Lower leg skin (tissue), 4 donors: ENCODE measurements at regions not wholly inside any gene's neighbourhood (a gene's known extent, or its start where the extent isn't known, plus 50 kb on each side); places are given as distances from the start of the nearest gene placed in this dataset.
A peak's percentile ranks its signal among the peaks of the same experiment; 100 is the strongest.

Source experiments
- DNase-seq, 2 donors: peaks; one replicate each; pipeline ENCODE4 v3.0.0-alpha.2; 2019; ENCODE audit warnings: low spot score in 2 of 2
- H3K4me3 ChIP-seq: fragments of 200-600 bp; sonication (generic); 2 replicates; pipeline ENCODE4 v1.5.1; 2017; ENCODE audit warnings: mild to moderate bottlenecking, low read depth; ENCODE audit not compliant: poor library complexity, severe bottlenecking
- POLR2A ChIP-seq, 2 donors: fragments of 450-650 bp; IDR thresholded peaks; one replicate each; pipeline ENCODE4 v1.6.1; 2016 to 2017; ENCODE audit warnings: antibody characterized with exemption in 2 of 2, mild to moderate bottlenecking in 1 of 2, moderate library complexity in 1 of 2
- WGBS, 2 donors: methylation state at CpG; one replicate each; pipeline ENCODE4 v1.1.5; 2018; 5-methylcytosine and 5-hydroxymethylcytosine counted together
- intact Hi-C: fragments of 100-400 bp; cut with DNase I; formaldehyde crosslinking; loops from one replicate; pipeline ENCODE4 v1.15.0; 2023; ENCODE audit warnings: low total_unique reads
- TF ChIP-seq, protein P1 (sequence below), 3 donors: fragments of 450-650 bp; IDR thresholded peaks; one replicate each; pipeline ENCODE4 v1.5.1; 2016; ENCODE audit warnings: antibody characterized with exemption in 3 of 3, mild to moderate bottlenecking in 3 of 3, moderate library complexity in 2 of 3

DNA sequence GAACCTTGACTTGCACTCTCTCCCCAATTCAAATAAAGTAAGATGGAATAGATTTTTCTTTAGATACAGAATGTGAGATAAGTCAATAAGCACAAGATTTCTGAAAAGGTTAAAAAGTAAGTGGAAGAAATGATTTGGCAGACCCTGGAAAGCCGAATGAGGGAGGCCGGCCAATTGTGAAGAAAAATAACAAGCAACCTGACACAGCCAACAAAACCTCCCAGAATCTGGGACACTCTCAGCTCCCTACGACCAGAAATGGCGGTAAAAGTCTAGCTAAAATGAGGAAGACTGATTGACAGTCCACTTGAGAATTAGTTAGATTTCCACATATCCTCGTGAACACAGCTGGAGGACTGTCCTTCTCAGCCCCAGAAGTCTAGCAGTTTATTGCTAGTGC is 85.4 kb downstream of the KLF12 start:
- intact Hi-C loops, result no loop called here
- no peak for DNase-seq
- H3K4me3 ChIP-seq, result no peak overlapping the region
- no peak for TF ChIP-seq POLR2A (IDR thresholded peaks at IDR 0.05)
- TF ChIP-seq, protein P1, sequence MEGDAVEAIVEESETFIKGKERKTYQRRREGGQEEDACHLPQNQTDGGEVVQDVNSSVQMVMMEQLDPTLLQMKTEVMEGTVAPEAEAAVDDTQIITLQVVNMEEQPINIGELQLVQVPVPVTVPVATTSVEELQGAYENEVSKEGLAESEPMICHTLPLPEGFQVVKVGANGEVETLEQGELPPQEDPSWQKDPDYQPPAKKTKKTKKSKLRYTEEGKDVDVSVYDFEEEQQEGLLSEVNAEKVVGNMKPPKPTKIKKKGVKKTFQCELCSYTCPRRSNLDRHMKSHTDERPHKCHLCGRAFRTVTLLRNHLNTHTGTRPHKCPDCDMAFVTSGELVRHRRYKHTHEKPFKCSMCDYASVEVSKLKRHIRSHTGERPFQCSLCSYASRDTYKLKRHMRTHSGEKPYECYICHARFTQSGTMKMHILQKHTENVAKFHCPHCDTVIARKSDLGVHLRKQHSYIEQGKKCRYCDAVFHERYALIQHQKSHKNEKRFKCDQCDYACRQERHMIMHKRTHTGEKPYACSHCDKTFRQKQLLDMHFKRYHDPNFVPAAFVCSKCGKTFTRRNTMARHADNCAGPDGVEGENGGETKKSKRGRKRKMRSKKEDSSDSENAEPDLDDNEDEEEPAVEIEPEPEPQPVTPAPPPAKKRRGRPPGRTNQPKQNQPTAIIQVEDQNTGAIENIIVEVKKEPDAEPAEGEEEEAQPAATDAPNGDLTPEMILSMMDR (IDR thresholded peaks at IDR 0.05), result no peak
- WGBS, 2 donors, result 77 to 85% methylated on average over 5 of the region's 5 CpGs

DNA sequence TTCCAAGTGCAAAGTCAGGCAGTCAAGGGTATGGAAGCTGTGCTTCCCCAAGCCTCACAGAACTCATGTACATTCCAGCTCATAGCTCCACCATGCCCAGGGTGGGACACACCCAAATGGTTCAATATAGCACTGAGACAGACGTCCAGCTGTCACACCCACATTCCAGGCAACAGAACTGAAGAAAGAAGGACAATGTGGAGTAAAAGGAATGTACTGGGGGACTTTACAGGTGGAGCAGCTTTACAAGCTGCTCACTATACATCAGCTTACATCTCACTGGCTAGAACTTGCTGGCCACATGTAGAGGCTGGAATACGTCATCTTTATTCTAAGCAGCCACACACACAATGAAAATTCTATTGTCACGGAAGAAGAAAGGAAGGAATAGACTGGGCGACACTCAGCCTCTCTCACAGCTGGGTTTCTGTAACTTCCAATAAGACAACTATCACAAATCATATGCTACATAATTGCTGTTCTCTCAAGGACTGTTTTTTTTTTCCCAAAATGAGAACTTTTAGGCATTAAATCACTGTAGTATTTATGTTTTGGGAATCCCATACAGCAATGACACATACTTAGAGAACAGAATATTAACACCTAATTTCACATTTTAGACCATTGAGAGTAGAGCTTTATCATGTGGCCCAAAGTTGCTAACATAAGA is 86.1 kb downstream of the KLF12 start:
- no peak for DNase-seq

DNA sequence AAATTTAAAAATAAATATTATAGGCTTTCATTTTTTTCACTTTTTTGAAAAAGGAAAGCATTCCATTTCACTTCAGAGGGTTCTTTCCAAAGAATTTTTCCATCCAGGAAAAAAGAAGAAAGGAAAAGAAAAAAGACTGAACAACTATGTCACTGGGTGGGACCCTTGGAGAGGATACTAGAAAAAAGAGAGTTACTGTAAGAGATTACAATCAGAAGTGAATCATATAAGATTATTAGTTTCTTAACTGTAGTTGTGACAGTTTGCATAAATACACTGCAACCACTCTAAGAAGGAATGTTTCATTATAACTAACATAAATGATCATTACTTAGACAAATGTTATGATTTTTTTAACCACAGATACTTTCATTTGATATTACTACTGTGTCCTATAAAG is 87.8 kb downstream of the KLF12 start:
- DNase-seq, result no peak
- intact Hi-C loops, result no loop called here
- no peak overlapping the region for H3K4me3 ChIP-seq
- TF ChIP-seq POLR2A (IDR thresholded peaks at IDR 0.05), result no peak
- TF ChIP-seq, protein P1 (IDR thresholded peaks at IDR 0.05), result no peak

More for the DNA sequence above, 86.1 kb downstream of the KLF12 start:
- H3K4me3 ChIP-seq, result no peak overlapping the region
- 59 to 82% methylated on average over 4 of the region's 4 CpGs for WGBS, 2 donors
- no peak for TF ChIP-seq POLR2A (IDR thresholded peaks at IDR 0.05)
- intact Hi-C loops, result no loop called here

DNA sequence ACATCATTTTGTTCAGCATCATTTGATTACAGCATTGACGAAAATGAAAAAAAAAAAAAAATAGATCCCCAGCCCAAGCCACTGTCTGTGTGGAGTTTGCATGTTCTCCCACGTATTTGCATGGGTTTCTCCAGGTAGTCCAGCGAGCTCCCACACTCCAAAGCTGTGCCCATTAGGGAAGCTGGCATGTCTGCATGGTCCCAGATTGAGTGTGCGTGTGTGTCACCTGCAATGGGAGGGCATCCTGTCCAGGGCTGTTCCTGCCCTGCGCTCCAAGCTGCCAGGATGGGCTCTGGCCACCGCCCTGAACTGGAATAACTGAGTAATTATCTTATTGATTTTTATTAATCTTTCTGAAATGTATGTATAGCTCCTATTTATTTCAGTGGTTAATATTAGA is 88.6 kb downstream of the KLF12 start:
- WGBS, 2 donors, result 96 to 99% methylated on average over 6 of the region's 6 CpGs
- intact Hi-C loops, result no loop called here
- no peak for DNase-seq
- H3K4me3 ChIP-seq, result no peak overlapping the region
- no peak for TF ChIP-seq POLR2A (IDR thresholded peaks at IDR 0.05)
- TF ChIP-seq, protein P1 (IDR thresholded peaks at IDR 0.05), result no peak

DNA sequence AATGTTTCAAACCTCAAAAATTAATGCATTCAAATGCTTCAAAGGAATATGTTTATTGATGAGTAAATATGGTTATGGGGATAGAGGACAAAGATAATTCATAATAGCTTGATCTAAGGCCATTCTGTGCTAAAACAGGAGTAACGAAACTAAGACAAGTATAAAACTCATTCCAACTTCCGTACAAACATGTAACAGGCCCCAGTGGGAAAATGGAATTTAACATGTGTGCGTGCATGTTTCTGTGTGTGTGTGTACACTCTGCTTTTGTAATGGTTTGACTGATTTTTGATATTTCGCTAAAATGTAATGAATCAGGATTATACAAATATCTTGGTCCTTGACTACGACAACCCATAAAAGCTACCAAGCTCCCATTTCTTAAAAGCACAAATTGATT is 91.0 kb downstream of the KLF12 start:
- H3K4me3 ChIP-seq, result no peak overlapping the region
- intact Hi-C loops, result no loop called here
- WGBS, 2 donors, result 77 to 84% methylated on average over 5 of the region's 5 CpGs
- TF ChIP-seq, protein P1 (IDR thresholded peaks at IDR 0.05), result no peak
- TF ChIP-seq POLR2A (IDR thresholded peaks at IDR 0.05), result no peak
- no peak for DNase-seq

DNA sequence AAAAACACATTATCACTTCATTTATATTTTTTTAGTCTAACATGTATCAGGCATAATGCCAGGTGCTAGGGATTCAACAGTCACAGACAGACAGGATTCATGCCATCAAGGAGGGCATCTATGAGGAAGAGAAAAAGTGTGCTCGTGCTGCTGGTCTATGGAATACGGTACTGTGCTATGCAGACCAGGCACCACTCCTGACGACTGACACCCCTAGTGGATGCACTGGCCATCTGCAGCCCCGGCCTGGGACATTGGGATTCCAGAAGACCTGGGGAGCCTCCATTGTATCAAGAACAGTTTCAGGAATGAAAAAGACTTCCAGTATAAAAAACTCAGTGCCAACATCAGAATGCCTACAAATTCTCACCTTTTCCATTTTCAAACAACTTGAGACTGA is 94.0 kb downstream of the KLF12 start:
- TF ChIP-seq, protein P1 (IDR thresholded peaks at IDR 0.05), result peak in 1 of 3 donors; percentile 18
- no peak for TF ChIP-seq POLR2A (IDR thresholded peaks at IDR 0.05)
- 75% methylated on average over 4 of the region's 4 CpGs for WGBS, 2 donors
- intact Hi-C loops, result no loop called here
- DNase-seq, result no peak
- H3K4me3 ChIP-seq, result no peak overlapping the region
